Effector CD8-positive, alpha-beta T cell (primary cell): ENCODE measurements at regions not wholly inside any gene's neighbourhood (a gene's known extent, or its start where the extent isn't known, plus 50 kb on each side); places are given as distances from the start of the nearest gene placed in this dataset.
"Not testable (repeated sequence)": the region's sequence is repeated elsewhere in the genome, so short reads cannot be mapped to it uniquely, and the experiment has no call there.

ENCODE experiments used
- DNase-seq: peaks from one replicate; lab custom pipeline; 2025; lab: John Stamatoyannopoulos, UW

GRCh38 chr2:176969642-176970359 lies 242.8 kb upstream of the HNRNPA3 start:
- DNase-seq: no peak

GRCh38 chr2:176976736-176977685 lies 235.6 kb upstream of the HNRNPA3 start:
- DNase-seq: no peak

GRCh38 chr2:176978921-176979320 lies 233.7 kb upstream of the HNRNPA3 start:
- DNase-seq: no peak

GRCh38 chr2:176979981-176980710 lies 232.4 kb upstream of the HNRNPA3 start:
- DNase-seq: no peak

GRCh38 chr2:176984987-176985386 lies 227.6 kb upstream of the HNRNPA3 start:
- DNase-seq: no peak

GRCh38 chr2:176985871-176986270 lies 226.7 kb upstream of the HNRNPA3 start:
- no peak for DNase-seq

- DNase-seq: no peak
These were observed 226.1 kb upstream of the HNRNPA3 start for GRCh38 chr2:176986487-176986886.

GRCh38 chr2:176991411-176991810 lies 221.2 kb upstream of the HNRNPA3 start:
- no peak for DNase-seq

GRCh38 chr2:176997074-176997791 lies 215.4 kb upstream of the HNRNPA3 start:
- no peak for DNase-seq

- DNase-seq: no peak
These were observed 214.8 kb upstream of the HNRNPA3 start for GRCh38 chr2:176997792-176998169.

GRCh38 chr2:176999301-176999700 lies 213.3 kb upstream of the HNRNPA3 start:
- DNase-seq: no peak

- no peak for DNase-seq
These were observed 212.4 kb upstream of the HNRNPA3 start for GRCh38 chr2:177000061-177000714.

GRCh38 chr2:177000715-177001072 lies 211.9 kb upstream of the HNRNPA3 start:
- no peak for DNase-seq

- DNase-seq: no peak
These were observed 211.3 kb upstream of the HNRNPA3 start for GRCh38 chr2:177001334-177001733.

GRCh38 chr2:177002983-177003382 lies 209.6 kb upstream of the HNRNPA3 start:
- DNase-seq: no peak

- not testable (repeated sequence) for DNase-seq
These were observed 204.9 kb upstream of the HNRNPA3 start for GRCh38 chr2:177007726-177008125.

GRCh38 chr2:177008662-177009061 lies 203.9 kb upstream of the HNRNPA3 start:
- DNase-seq: not testable (repeated sequence)

- no peak for DNase-seq
These were observed 202.4 kb upstream of the HNRNPA3 start for GRCh38 chr2:177010146-177010545.

- DNase-seq: no peak
These were observed 201.7 kb upstream of the HNRNPA3 start for GRCh38 chr2:177010861-177011260.

- DNase-seq: no peak
These were observed 197.6 kb upstream of the HNRNPA3 start for GRCh38 chr2:177014946-177015345.

GRCh38 chr2:177015356-177015923 lies 197.2 kb upstream of the HNRNPA3 start:
- no peak for DNase-seq
